HepG2 (cell line): ENCODE measurements at regions not wholly inside any gene's neighbourhood (a gene's known extent, or its start where the extent isn't known, plus 50 kb on each side); places are given as distances from the start of the nearest gene placed in this dataset.
"Not testable (repeated sequence)": the region's sequence is repeated elsewhere in the genome, so short reads cannot be mapped to it uniquely, and the experiment has no call there.

Experiments used
- ATAC-seq: fragments of 200-7000 bp; cut with Tn5 transposase; 3 replicates; pipeline ENCODE4 v1.9.1; 2020; ENCODE audit warnings: mild to moderate bottlenecking, moderate library complexity
- BruUV-seq: library from RNA; stranded (reverse); fragments of 400-500 nt; replicated peaks from 2 replicates; lab custom pipeline; 2021; lab: Mats Ljungman, UMichigan
- CTCF ChIA-PET: fragments of 300-600 bp; formaldehyde crosslinking; extraction: SDS; loops from one replicate; lab custom pipeline; 2021; ENCODE audit warnings: low total read pairs, inconsistent platforms, low intra/inter-chr PET ratio; lab: Yijun Ruan, JAX
- POLR2A ChIA-PET: fragments of 350-600 bp; sonication (Branson Sonifier 250); formaldehyde crosslinking; loops from one replicate; lab custom pipeline; 2020; ENCODE audit warnings: antibody characterized with exemption, inconsistent platforms; lab: Yijun Ruan, JAX
- DNase-seq: peaks from one replicate; pipeline ENCODE4 v3.0.0-alpha.2; 2015; ENCODE audit warnings: low spot score
- FAIRE-seq: peaks from 3 replicates; lab custom pipeline; 2011; peaks lifted over from hg19 to GRCh38; lab: Jason Lieb, UNC
- H2AFZ ChIP-seq: one replicate; pipeline ENCODE4 v1.6.1; 2011; ENCODE audit warnings: low read length, inconsistent platforms
- H3K27ac ChIP-seq: fragments of 300-600 bp; 3 replicates; pipeline ENCODE4 v1.8.0; 2011; ENCODE audit warnings: mixed run types, mild to moderate bottlenecking, mixed read lengths, low read length, inconsistent platforms; ENCODE audit not compliant: insufficient read depth; ENCODE audit errors: extremely low read length
- H3K27me3 ChIP-seq, 2 experiments: fragments of 200-600 bp in 1 of 2; 2 replicates in 1 of 2; 3 replicates in 1 of 2; pipeline versions ENCODE4 v1.6.0 to v1.8.0; 2011; ENCODE audit warnings: low read length in 2 of 2, mild to moderate bottlenecking in 2 of 2, moderate library complexity in 2 of 2, inconsistent platforms in 1 of 2; ENCODE audit not compliant: insufficient read depth in 2 of 2, control insufficient read depth in 1 of 2
- H3K36me3 ChIP-seq, 2 experiments: fragments of 200-600 bp in 1 of 2; replicated peaks in 1 of 2; 2 replicates in 1 of 2; 3 replicates in 1 of 2; pipeline versions ENCODE4 v1.5.1 to v1.8.0; 2011; ENCODE audit warnings: low read length in 2 of 2, inconsistent platforms in 1 of 2; ENCODE audit not compliant: insufficient read depth in 2 of 2, control insufficient read depth in 1 of 2
- H3K4me1 ChIP-seq: 2 replicates; pipeline ENCODE4 v1.5.1; 2012; ENCODE audit warnings: low read length, inconsistent platforms; ENCODE audit not compliant: insufficient read depth
- H3K4me2 ChIP-seq: 2 replicates; pipeline ENCODE4 v1.6.0; 2011; ENCODE audit warnings: low read depth, low read length, inconsistent platforms
- H3K4me3 ChIP-seq, 3 experiments: fragments of 200-600 bp in 1 of 3; sonication (generic), shearing (Covaris generic) in 1 of 3; replicated peaks in 1 of 3; 2 replicates each; pipeline ENCODE4 v1.5.1; 2011 to 2016; ENCODE audit warnings: low read length in 3 of 3, inconsistent platforms in 2 of 3, low read depth in 2 of 3, mild to moderate bottlenecking in 2 of 3, control low read depth in 1 of 3, mixed read lengths in 1 of 3; ENCODE audit not compliant: insufficient read depth in 1 of 3
- H3K79me2 ChIP-seq: one replicate; pipeline ENCODE4 v1.6.1; 2011; ENCODE audit warnings: low read length, inconsistent platforms; ENCODE audit not compliant: insufficient read depth
- H3K9ac ChIP-seq: 2 replicates; pipeline ENCODE4 v1.6.0; 2011; ENCODE audit warnings: mild to moderate bottlenecking, low read depth, low read length, inconsistent platforms; ENCODE audit not compliant: insufficient read depth
- H3K9me3 ChIP-seq: 2 replicates; pipeline ENCODE4 v1.5.1; 2012; ENCODE audit warnings: mild to moderate bottlenecking, low read length
- H4K20me1 ChIP-seq: 2 replicates; pipeline ENCODE4 v1.6.0; 2011; ENCODE audit warnings: inconsistent platforms, mild to moderate bottlenecking, low read length, moderate library complexity; ENCODE audit not compliant: insufficient read depth
- ARHGAP35 ChIP-seq: sonication (generic); formaldehyde crosslinking; IDR thresholded peaks from 2 replicates; pipeline ENCODE4 v1.9.0; 2022; ENCODE audit warnings: mild to moderate bottlenecking, inconsistent platforms, moderate library complexity, missing genetic modification reagents, borderline replicate concordance
- E2F2 ChIP-seq: sonication (generic); formaldehyde crosslinking; IDR thresholded peaks from 2 replicates; pipeline ENCODE4 v1.4.0; 2020; ENCODE audit warnings: missing genetic modification reagents, borderline replicate concordance
- KLF16 ChIP-seq, 2 experiments: sonication (generic) in 1 of 2; formaldehyde crosslinking in 1 of 2; IDR thresholded peaks; 2 replicates each; pipeline versions ENCODE4 v1.6.1 to v1.8.0; 2016 to 2023; ENCODE audit warnings: missing genetic modification reagents in 2 of 2, missing compliant biosample characterization in 1 of 2
- MAFK ChIP-seq, 2 experiments: IDR thresholded peaks in 1 of 2; conservative IDR thresholded peaks in 1 of 2; 2 replicates each; pipeline ENCODE4 v1.6.1; 2011; ENCODE audit warnings: improper control_type of control experiment in 2 of 2, low read length in 2 of 2
- MLLT10 ChIP-seq: sonication (generic); formaldehyde crosslinking; IDR thresholded peaks from 2 replicates; pipeline ENCODE4 v1.4.0; 2020; ENCODE audit warnings: missing genetic modification reagents
- TBL1XR1 ChIP-seq: fragments of 150-350 bp; IDR thresholded peaks from 2 replicates; pipeline ENCODE4 v1.6.1; 2014; ENCODE audit warnings: borderline replicate concordance, low read length; ENCODE audit not compliant: partially characterized antibody
- TEAD3 ChIP-seq: optimal IDR thresholded peaks from 2 replicates; pipeline ENCODE3; 2016; ENCODE audit warnings: borderline replicate concordance
- ZFY ChIP-seq: sonication (generic); formaldehyde crosslinking; IDR thresholded peaks from 2 replicates; pipeline ENCODE4 v1.4.0; 2020; ENCODE audit warnings: missing genetic modification reagents
- ZKSCAN5 ChIP-seq: sonication (generic); formaldehyde crosslinking; IDR thresholded peaks from 2 replicates; pipeline ENCODE4 v1.5.1; 2020; ENCODE audit warnings: mild to moderate bottlenecking, missing genetic modification reagents
- ZNF12 ChIP-seq: sonication (generic); formaldehyde crosslinking; IDR thresholded peaks from 2 replicates; pipeline ENCODE4 v1.5.0; 2020; ENCODE audit warnings: missing genetic modification reagents
- ZNF276 ChIP-seq: sonication (generic); formaldehyde crosslinking; IDR thresholded peaks from 2 replicates; pipeline ENCODE4 v1.4.0; 2020; ENCODE audit warnings: mild to moderate bottlenecking, low read depth, missing genetic modification reagents
- ZNF501 ChIP-seq: sonication (generic); formaldehyde crosslinking; IDR thresholded peaks from 2 replicates; pipeline ENCODE4 v1.5.1; 2020; ENCODE audit warnings: mild to moderate bottlenecking, moderate library complexity, missing genetic modification reagents
- ZNF597 ChIP-seq: sonication (generic); formaldehyde crosslinking; IDR thresholded peaks from 2 replicates; pipeline ENCODE4 v1.5.0; 2020; ENCODE audit warnings: missing genetic modification reagents
- ZNF768 ChIP-seq: sonication (generic); formaldehyde crosslinking; IDR thresholded peaks from 2 replicates; pipeline ENCODE4 v1.4.0; 2020; ENCODE audit warnings: missing genetic modification reagents
- WGBS: methylation state at CpG from one replicate; pipeline ENCODE4 v1.1.6; 2017; ENCODE audit warnings: low lambda C conversion rate; 5-methylcytosine and 5-hydroxymethylcytosine counted together
- in situ Hi-C: cut with HindIII; loops from 2 replicates; pipeline ENCODE4 v1.10.0; 2017; ENCODE audit warnings: low pct_unique_long_range_greater_than_20kb; ENCODE audit not compliant: extremely low pct_ligation_motif_present
- intact Hi-C: fragments of 100-400 bp; cut with micrococcal nuclease; formaldehyde crosslinking; loops from one replicate; pipeline ENCODE4 v1.10.0; 2022; ENCODE audit not compliant: unreplicated experiment

GRCh38 chr12:131322460-131322859 lies 368.8 kb downstream of the ADGRD1 start:
- POLR2A ChIA-PET, intact Hi-C loops, H3K79me2 ChIP-seq: not testable (repeated sequence)

GRCh38 chr12:131323879-131324278 lies 370.2 kb downstream of the ADGRD1 start:
- no TSS peak for BruUV-seq
- Histone ChIP-seq H3K4me3 (no peak overlapping the region), H4K20me1 (no peaks in the 10 kb centered on the region), H3K36me3 (no peaks in the 10 kb centered on the region), H3K9ac (no peak overlapping the region), H3K27me3 (no peaks in the 10 kb centered on the region), H3K9me3 (peaks cover 19% of the 10 kb centered on the region), H3K27ac (no peak overlapping the region), H3K4me2 (no peak overlapping the region), H2AFZ (no peak overlapping the region), H3K4me1 (no peaks in the 10 kb centered on the region), H3K79me2 (no peaks in the 10 kb centered on the region)
- CTCF ChIA-PET, result no interaction called here
- POLR2A ChIA-PET, result no interaction called here
- in situ Hi-C loops (no loop called here), intact Hi-C loops (no loop called here)
- DNase-seq, result no peak
- no peak for ATAC-seq
- WGBS, result 9% methylated on average over 2 of the region's 2 CpGs
- FAIRE-seq, result no peak
- TF ChIP-seq ZNF501 (CRISPR knock-in tag) (no peak), E2F2 (CRISPR knock-in tag) (no peak), ZKSCAN5 (CRISPR knock-in tag) (no peak), TEAD3 (no peak), ZNF597 (CRISPR knock-in tag) (no peak), ZNF768 (CRISPR knock-in tag) (no peak), TBL1XR1 (no peak), ZFY (CRISPR knock-in tag) (no peak), ARHGAP35 (CRISPR knock-in tag) (no peak), ZNF276 (CRISPR knock-in tag) (no peak), ZNF12 (no peak), MLLT10 (CRISPR knock-in tag) (no peak), KLF16 (CRISPR knock-in tag; IDR thresholded peaks at IDR 0.05) (no peak)

More at GRCh38 chr12:131322460-131322859, 368.8 kb downstream of the ADGRD1 start:
- in situ Hi-C loops, H4K20me1 ChIP-seq, H3K36me3 ChIP-seq, BruUV-seq, H3K9ac ChIP-seq, CTCF ChIA-PET, H3K27ac ChIP-seq, DNase-seq, H2AFZ ChIP-seq, ATAC-seq, FAIRE-seq, H3K27me3 ChIP-seq, H3K4me3 ChIP-seq, H3K4me2 ChIP-seq, H3K4me1 ChIP-seq: not testable (repeated sequence)
- under 1% methylated on average over 3 of the region's 3 CpGs for WGBS
- TF ChIP-seq MAFK (conservative IDR thresholded peaks at IDR 0.05 in 1 of 2, IDR thresholded peaks at IDR 0.05 in 1 of 2; ENCODE audit: low read length in 2 of 2), result peak in 1 of 2 experiments; percentile 59; a peak in 2 of 4 replicates
- peaks cover 30% of the 10 kb centered on the region for H3K9me3 ChIP-seq
